LNCAP (cell line): ENCODE measurements at regions not wholly inside any gene's neighbourhood (a gene's known extent, or its start where the extent isn't known, plus 50 kb on each side); places are given as distances from the start of the nearest gene placed in this dataset.

ENCODE experiments used
- TF ChIP-seq, protein P1 (sequence below): fragments of 450-650 bp; IDR thresholded peaks from 2 replicates; pipeline ENCODE4 v1.5.1; 2017; ENCODE audit warnings: mild to moderate bottlenecking

- TF ChIP-seq, protein P1, sequence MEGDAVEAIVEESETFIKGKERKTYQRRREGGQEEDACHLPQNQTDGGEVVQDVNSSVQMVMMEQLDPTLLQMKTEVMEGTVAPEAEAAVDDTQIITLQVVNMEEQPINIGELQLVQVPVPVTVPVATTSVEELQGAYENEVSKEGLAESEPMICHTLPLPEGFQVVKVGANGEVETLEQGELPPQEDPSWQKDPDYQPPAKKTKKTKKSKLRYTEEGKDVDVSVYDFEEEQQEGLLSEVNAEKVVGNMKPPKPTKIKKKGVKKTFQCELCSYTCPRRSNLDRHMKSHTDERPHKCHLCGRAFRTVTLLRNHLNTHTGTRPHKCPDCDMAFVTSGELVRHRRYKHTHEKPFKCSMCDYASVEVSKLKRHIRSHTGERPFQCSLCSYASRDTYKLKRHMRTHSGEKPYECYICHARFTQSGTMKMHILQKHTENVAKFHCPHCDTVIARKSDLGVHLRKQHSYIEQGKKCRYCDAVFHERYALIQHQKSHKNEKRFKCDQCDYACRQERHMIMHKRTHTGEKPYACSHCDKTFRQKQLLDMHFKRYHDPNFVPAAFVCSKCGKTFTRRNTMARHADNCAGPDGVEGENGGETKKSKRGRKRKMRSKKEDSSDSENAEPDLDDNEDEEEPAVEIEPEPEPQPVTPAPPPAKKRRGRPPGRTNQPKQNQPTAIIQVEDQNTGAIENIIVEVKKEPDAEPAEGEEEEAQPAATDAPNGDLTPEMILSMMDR, result no peak
Measured at GRCh38 chr1:105684714-105685113, 1371.8 kb upstream of the PRMT6 start.

- TF ChIP-seq, protein P1, result no peak
Measured at GRCh38 chr1:105686026-105686425, 1370.4 kb upstream of the PRMT6 start.

- TF ChIP-seq, protein P1, result no peak
Measured at GRCh38 chr1:105686874-105687690, 1369.4 kb upstream of the PRMT6 start.

DNA sequence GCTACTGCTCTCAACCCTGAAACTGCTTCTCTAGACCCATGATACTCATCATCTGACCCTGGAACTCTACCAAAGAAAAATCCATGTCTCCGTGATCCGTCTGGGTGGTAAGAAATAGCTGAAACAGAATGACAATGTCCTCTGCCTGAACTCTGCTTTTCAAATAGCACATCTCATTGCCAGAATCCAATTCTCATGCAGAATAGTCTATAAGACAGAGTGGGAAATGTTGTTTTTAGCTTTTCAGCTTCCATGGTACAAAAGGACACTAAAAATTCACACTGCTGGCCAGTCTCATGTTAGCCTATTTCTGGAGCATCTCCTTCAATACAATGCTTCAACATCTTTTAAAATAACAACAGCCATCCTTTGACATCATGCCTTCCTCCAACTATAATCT lies 1355.8 kb upstream of the PRMT6 start:
- TF ChIP-seq, protein P1, result no peak

- TF ChIP-seq, protein P1, result no peak
Measured at GRCh38 chr1:105724286-105724685, 1332.2 kb upstream of the PRMT6 start.

DNA sequence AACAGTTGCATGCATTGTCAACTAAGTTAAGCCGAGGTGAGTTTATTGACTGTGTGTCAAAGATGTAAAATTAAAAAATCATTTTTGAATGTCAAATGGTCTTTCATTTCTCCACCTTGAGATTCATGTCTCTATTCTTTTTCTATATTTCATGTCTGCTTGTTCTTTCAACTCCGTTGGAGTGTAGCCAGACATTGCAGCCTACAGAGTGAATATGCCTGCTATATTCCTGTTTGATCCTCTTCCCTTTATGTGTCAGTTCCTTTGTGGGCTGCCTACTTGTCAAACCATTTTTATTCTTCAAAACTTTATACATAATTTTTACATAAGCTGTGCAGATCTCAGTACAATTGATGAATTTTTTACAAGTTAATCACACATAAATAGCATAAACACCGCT lies 1325.8 kb upstream of the PRMT6 start:
- TF ChIP-seq, protein P1, result no peak

- TF ChIP-seq, protein P1, result no peak
Measured at GRCh38 chr1:105736349-105736748, 1320.1 kb upstream of the PRMT6 start.

DNA sequence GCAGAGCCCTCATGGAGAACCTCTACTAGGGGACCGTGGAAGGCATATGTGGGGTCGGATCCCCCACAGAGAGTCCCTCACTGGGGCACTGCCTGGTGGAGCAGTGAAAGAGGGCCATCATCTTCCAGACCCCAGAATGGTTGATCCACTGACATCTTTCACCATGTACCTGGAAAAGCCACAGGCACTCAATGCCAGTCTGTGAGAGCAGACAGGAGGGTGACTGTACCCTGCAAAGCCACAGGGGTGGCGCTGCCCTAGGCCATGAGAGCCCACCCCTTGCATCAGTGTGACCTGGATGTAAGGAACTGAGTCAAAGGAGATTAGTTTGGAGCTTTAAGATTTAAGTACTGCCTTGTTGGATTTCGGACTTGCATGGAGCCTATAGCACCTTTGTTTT lies 1276.7 kb upstream of the PRMT6 start:
- TF ChIP-seq, protein P1, result no peak
